SU-DHL-6 (cell line): ENCODE measurements at regions not wholly inside any gene's neighbourhood (a gene's known extent, or its start where the extent isn't known, plus 50 kb on each side); places are given as distances from the start of the nearest gene placed in this dataset.

ENCODE experiments used
- H2AFZ ChIP-seq: fragments of 200-600 bp; sonication (generic); 2 replicates; pipeline ENCODE4 v1.6.1; 2014; ENCODE audit warnings: low read depth, mild to moderate bottlenecking, moderate library complexity, mixed read lengths, antibody characterized with exemption, low read length; ENCODE audit not compliant: severe bottlenecking
- H3F3A ChIP-seq: fragments of 200-600 bp; shearing (Covaris generic); 2 replicates; pipeline ENCODE4 v1.6.0; 2016; ENCODE audit warnings: antibody characterized with exemption, mild to moderate bottlenecking; ENCODE audit not compliant: insufficient read depth
- H3K27ac ChIP-seq: fragments of 200-600 bp; sonication (generic); 2 replicates; pipeline ENCODE4 v1.5.1; 2016; ENCODE audit warnings: low read depth, mild to moderate bottlenecking, low read length, moderate library complexity, mixed read lengths
- H3K27me3 ChIP-seq: fragments of 200-600 bp; sonication (generic), shearing (Covaris generic); 2 replicates; pipeline ENCODE4 v1.6.0; 2014; ENCODE audit warnings: mild to moderate bottlenecking, low read length
- H3K36me3 ChIP-seq: fragments of 200-600 bp; sonication (generic); 2 replicates; pipeline ENCODE4 v1.6.1; 2014; ENCODE audit warnings: mild to moderate bottlenecking, low read length, mixed read lengths
- H3K4me2 ChIP-seq: fragments of 300-600, 200-600 bp; shearing (Covaris generic), sonication (generic); 2 replicates; pipeline ENCODE4 v1.6.0; 2014; ENCODE audit warnings: low read length, low read depth, mild to moderate bottlenecking; ENCODE audit not compliant: poor library complexity, severe bottlenecking
- H3K4me3 ChIP-seq: fragments of 200-600 bp; sonication (generic); 2 replicates; pipeline ENCODE4 v1.5.1; 2014; ENCODE audit warnings: antibody characterized with exemption, low read length, mild to moderate bottlenecking, mixed read lengths; ENCODE audit not compliant: insufficient read depth, poor library complexity, severe bottlenecking
- H3K79me2 ChIP-seq: fragments of 200-600 bp; sonication (generic); 2 replicates; pipeline ENCODE4 v1.6.1; 2014; ENCODE audit warnings: mild to moderate bottlenecking, low read length, moderate library complexity; ENCODE audit not compliant: insufficient read depth
- H3K9ac ChIP-seq: fragments of 200-600 bp; sonication (generic); 2 replicates; pipeline ENCODE4 v1.7.0; 2014; ENCODE audit warnings: mild to moderate bottlenecking, low read length
- H3K9me2 ChIP-seq: fragments of 200-600 bp; sonication (generic); replicated peaks from 2 replicates; pipeline ENCODE4 v1.6.1; 2014; ENCODE audit warnings: low read length; ENCODE audit not compliant: insufficient read depth
- H3K9me3 ChIP-seq: fragments of 200-600 bp; sonication (generic); 2 replicates; pipeline ENCODE4 v1.6.1; 2014; ENCODE audit warnings: low read length, mixed read lengths; ENCODE audit not compliant: insufficient read depth
- H4K20me1 ChIP-seq: fragments of 200-600 bp; sonication (generic); 2 replicates; pipeline ENCODE4 v1.6.1; 2014; ENCODE audit warnings: low read depth, mild to moderate bottlenecking, antibody characterized with exemption, low read length, moderate library complexity, mixed read lengths
- CTCF ChIP-seq: fragments of 200-600 bp; sonication (generic); IDR thresholded peaks from one replicate; pipeline ENCODE4 v1.5.1; 2017; ENCODE audit warnings: antibody characterized with exemption, mild to moderate bottlenecking, low read length, moderate library complexity; ENCODE audit not compliant: insufficient read depth, poor library complexity, severe bottlenecking
- EZH2phosphoT487 ChIP-seq: fragments of 200-600 bp; sonication (generic), shearing (Covaris generic); conservative IDR thresholded peaks from 2 replicates; pipeline ENCODE4 v1.6.1; 2018; ENCODE audit warnings: mild to moderate bottlenecking, antibody characterized with exemption, low read length, moderate library complexity, mixed read lengths

- no peak overlapping the region for H3K9ac ChIP-seq
These were observed 274.9 kb upstream of the PPP2R3A start for GRCh38 chr3:135690664-135691063.

GRCh38 chr3:135691240-135691639 is 274.3 kb upstream of the PPP2R3A start:
- no peaks in the 10 kb centered on the region for H3K9me2 ChIP-seq
- no peak overlapping the region for H2AFZ ChIP-seq
- H3K4me3 ChIP-seq: no peak overlapping the region
- TF ChIP-seq CTCF (no peak), EZH2phosphoT487 (no peak)
- H3K27me3 ChIP-seq: no peaks in the 10 kb centered on the region
- no peaks in the 10 kb centered on the region for H4K20me1 ChIP-seq
- H3K4me2 ChIP-seq: no peak overlapping the region
- H3K27ac ChIP-seq: no peak overlapping the region
- H3K79me2 ChIP-seq: no peaks in the 10 kb centered on the region
- no peak overlapping the region for H3K9ac ChIP-seq
- no peaks in the 10 kb centered on the region for H3F3A ChIP-seq
- no peaks in the 10 kb centered on the region for H3K9me3 ChIP-seq
- H3K36me3 ChIP-seq: no peaks in the 10 kb centered on the region

More at GRCh38 chr3:135690664-135691063, 274.9 kb upstream of the PPP2R3A start:
- Histone ChIP-seq H3F3A (no peaks in the 10 kb centered on the region), H3K36me3 (no peaks in the 10 kb centered on the region), H3K79me2 (no peaks in the 10 kb centered on the region), H2AFZ (no peak overlapping the region), H4K20me1 (no peaks in the 10 kb centered on the region), H3K4me3 (no peak overlapping the region), H3K4me2 (no peak overlapping the region), H3K27ac (no peak overlapping the region), H3K9me2 (no peaks in the 10 kb centered on the region), H3K27me3 (no peaks in the 10 kb centered on the region), H3K9me3 (no peaks in the 10 kb centered on the region)
- TF ChIP-seq EZH2phosphoT487: no peak

GRCh38 chr3:135694142-135694541 is 271.4 kb upstream of the PPP2R3A start:
- Histone ChIP-seq H3F3A (no peaks in the 10 kb centered on the region), H3K27ac (no peak overlapping the region), H3K9me2 (no peaks in the 10 kb centered on the region), H3K4me2 (no peak overlapping the region), H4K20me1 (no peaks in the 10 kb centered on the region), H3K27me3 (no peaks in the 10 kb centered on the region), H3K9me3 (no peaks in the 10 kb centered on the region), H3K4me3 (no peak overlapping the region), H3K36me3 (no peaks in the 10 kb centered on the region), H2AFZ (no peak overlapping the region), H3K79me2 (no peaks in the 10 kb centered on the region), H3K9ac (no peak overlapping the region)
- TF ChIP-seq EZH2phosphoT487 (no peak), CTCF (no peak)

GRCh38 chr3:135699741-135700140 is 265.8 kb upstream of the PPP2R3A start:
- Histone ChIP-seq H3K36me3 (no peaks in the 10 kb centered on the region), H2AFZ (no peak overlapping the region), H3K4me2 (no peak overlapping the region), H3K9me2 (no peaks in the 10 kb centered on the region), H3K79me2 (no peaks in the 10 kb centered on the region), H3F3A (no peaks in the 10 kb centered on the region), H3K4me3 (no peak overlapping the region), H3K9ac (no peak overlapping the region), H4K20me1 (no peaks in the 10 kb centered on the region), H3K9me3 (no peaks in the 10 kb centered on the region), H3K27me3 (no peaks in the 10 kb centered on the region), H3K27ac (no peak overlapping the region)
- TF ChIP-seq EZH2phosphoT487 (no peak), CTCF (no peak)
